C4-2B (cell line): ENCODE measurements at regions not wholly inside any gene's neighbourhood (a gene's known extent, or its start where the extent isn't known, plus 50 kb on each side); places are given as distances from the start of the nearest gene placed in this dataset.

Experiments
- H3K27ac ChIP-seq: fragments of 450-650 bp; 2 replicates; pipeline ENCODE4 v1.5.1; 2017
- CTCF ChIP-seq: fragments of 450-650 bp; conservative IDR thresholded peaks from 2 replicates; pipeline ENCODE4 v1.5.1; 2017; ENCODE audit warnings: mild to moderate bottlenecking
- ZFX ChIP-seq: fragments of 450-650 bp; IDR thresholded peaks from 2 replicates; pipeline ENCODE4 v1.6.1; 2017

GRCh38 chr15:57849317-57849716, 142.8 kb downstream of the POLR2M start:
- no peak for TF ChIP-seq CTCF
- TF ChIP-seq ZFX: no peak
- no peak overlapping the region for H3K27ac ChIP-seq

GRCh38 chr15:57854531-57854930, 148.0 kb downstream of the POLR2M start:
- H3K27ac ChIP-seq: no peak overlapping the region
- no peak for TF ChIP-seq ZFX
- no peak for TF ChIP-seq CTCF

GRCh38 chr15:57857871-57858270, 151.4 kb downstream of the POLR2M start:
- no peak overlapping the region for H3K27ac ChIP-seq
- TF ChIP-seq ZFX: no peak
- TF ChIP-seq CTCF: no peak

- no peak for TF ChIP-seq CTCF
- no peak for TF ChIP-seq ZFX
- no peak overlapping the region for H3K27ac ChIP-seq
Measured at GRCh38 chr15:57859130-57859685, 152.7 kb downstream of the POLR2M start.

GRCh38 chr15:57861034-57861638, 154.6 kb downstream of the POLR2M start:
- TF ChIP-seq CTCF: peak; percentile 90
- no peak for TF ChIP-seq ZFX

GRCh38 chr15:57861815-57862586, 155.5 kb downstream of the POLR2M start:
- H3K27ac ChIP-seq: no peak overlapping the region
- TF ChIP-seq ZFX (no peak), CTCF (no peak)

More at GRCh38 chr15:57861034-57861638, 154.6 kb downstream of the POLR2M start:
- no peak overlapping the region for H3K27ac ChIP-seq

GRCh38 chr15:57862761-57863160, 156.2 kb downstream of the POLR2M start:
- no peak overlapping the region for H3K27ac ChIP-seq
- no peak for TF ChIP-seq CTCF
- TF ChIP-seq ZFX: no peak
